ENCODE measurements at regions not wholly inside any gene's neighbourhood (a gene's known extent, or its start where the extent isn't known, plus 50 kb on each side); places are given as distances from the start of the nearest gene placed in this dataset.

DNA sequence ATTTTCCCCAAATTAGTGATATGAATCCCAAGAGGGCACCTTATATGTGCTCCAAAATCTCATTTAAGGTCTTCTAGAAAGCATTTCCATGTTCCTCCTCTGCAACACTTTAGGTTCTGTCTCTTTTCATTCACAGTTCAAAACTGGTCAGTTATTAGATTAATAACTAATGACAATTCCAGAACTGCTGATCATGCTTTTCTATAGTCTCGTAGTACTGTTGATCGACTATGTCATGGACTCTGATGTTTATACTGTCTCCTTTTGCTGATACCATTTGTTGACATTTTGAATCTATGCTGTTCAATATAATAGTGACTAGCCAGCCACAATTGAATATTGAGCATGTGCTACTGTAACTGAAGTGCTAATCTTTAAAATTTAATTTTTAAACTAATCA is 728.3 kb downstream of the LRFN5 start:
- Histone ChIP-seq H3K4me2 (ENCODE audit: low read depth, low read length) (no peak overlapping the region), H3K79me2 (ENCODE audit: insufficient read depth, low read length) (no peaks in the 10 kb centered on the region), H3K4me1 (ENCODE audit: insufficient read depth, low read length) (no peaks in the 10 kb centered on the region), H3K27me3 (ENCODE audit: control insufficient read depth in 1 of 2, insufficient read depth in 2 of 2, low read length in 2 of 2) (no peaks in the 10 kb centered on the region), H3K27ac (ENCODE audit: extremely low read length, insufficient read depth, low read length) (no peak overlapping the region), H3K9me3 (ENCODE audit: low read length) (peaks cover 88% of the 10 kb centered on the region), H2AFZ (ENCODE audit: low read length) (no peak overlapping the region), H3K9ac (ENCODE audit: insufficient read depth, low read depth, low read length) (no peak overlapping the region), H3K4me3 (replicated peaks in 1 of 3; ENCODE audit: insufficient read depth in 1 of 3, low read depth in 2 of 3, low read length in 3 of 3) (no peak overlapping the region; a peak in 1 of 6 replicates), H4K20me1 (ENCODE audit: insufficient read depth, low read length) (no peaks in the 10 kb centered on the region), H3K36me3 (replicated peaks in 1 of 2; ENCODE audit: control insufficient read depth in 1 of 2, insufficient read depth in 2 of 2, low read length in 2 of 2) (no peaks in the 10 kb centered on the region)
- intact Hi-C loops (cut with micrococcal nuclease; ENCODE audit: unreplicated experiment) (no loop called here), in situ Hi-C loops (cut with HindIII; ENCODE audit: extremely low pct_ligation_motif_present, low pct_unique_long_range_greater_than_20kb) (no loop called here)
- POLR2A ChIA-PET = no interaction called here
- DNase-seq (ENCODE audit: low spot score) (no peak), ATAC-seq (no peak), FAIRE-seq (no peak)
- TF ChIP-seq ZMAT3 (CRISPR knock-in tag; conservative IDR thresholded peaks at IDR 0.05) (no peak), ZNF12 (CRISPR knock-in tag; IDR thresholded peaks at IDR 0.05) (no peak), MAFF (IDR thresholded peaks at IDR 0.05; ENCODE audit: low read depth, low read length) (peak; percentile 77), DMTF1 (CRISPR knock-in tag; IDR thresholded peaks at IDR 0.05) (no peak), MAFK (conservative IDR thresholded peaks at IDR 0.05 in 1 of 2, IDR thresholded peaks at IDR 0.05 in 1 of 2; ENCODE audit: low read length in 2 of 2) (peak; percentile 83 to 88)
- TF ChIP-seq, protein P1, sequence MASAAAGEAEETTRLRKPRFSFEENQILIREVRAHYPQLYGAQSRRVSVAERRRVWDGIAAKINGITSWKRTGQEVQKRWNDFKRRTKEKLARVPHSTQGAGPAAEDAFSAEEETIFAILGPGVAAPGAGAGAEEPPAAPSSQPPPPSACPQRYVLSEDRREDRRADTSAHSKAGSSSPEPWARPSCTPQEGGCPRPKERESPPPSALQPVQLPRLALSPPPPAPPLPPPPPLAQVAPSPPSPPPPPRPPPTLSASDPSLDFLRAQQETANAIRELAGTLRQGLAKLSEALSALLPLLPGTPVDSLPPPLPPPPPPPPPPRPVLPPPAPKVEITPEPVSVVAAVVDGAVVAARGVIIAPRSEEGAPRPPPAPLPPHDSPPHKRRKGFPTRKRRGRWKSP (CRISPR knock-in tag; IDR thresholded peaks at IDR 0.05) = no peak
- no TSS peak for BruUV-seq (replicated peaks)
- 16% methylated on average over 2 of the region's 2 CpGs for WGBS (ENCODE audit: low lambda C conversion rate)
- CTCF ChIA-PET (ENCODE audit: low intra/inter-chr PET ratio, low total read pairs) = no interaction called here

DNA sequence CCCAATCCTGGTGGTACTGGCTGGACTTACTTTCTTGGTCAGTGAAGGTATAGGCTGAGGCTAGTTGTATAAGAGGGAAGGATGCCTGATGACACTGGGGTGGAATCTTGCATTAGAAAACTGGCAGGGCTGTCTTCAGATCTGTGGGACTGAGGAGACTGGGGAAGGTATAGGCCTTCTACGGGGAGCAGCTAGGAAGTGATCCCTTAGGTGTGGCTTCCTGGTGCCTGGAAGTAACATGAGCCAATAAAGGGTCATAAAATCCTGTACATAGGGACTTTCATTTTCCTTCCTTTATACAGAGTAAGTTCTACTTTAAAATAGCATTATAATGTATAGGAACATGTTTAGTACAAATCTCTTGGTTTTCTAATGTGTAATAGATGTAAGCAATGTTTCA is 716.8 kb downstream of the LRFN5 start:
- no peak for FAIRE-seq
- 3% methylated on average over 1 of the region's 1 CpG for WGBS (ENCODE audit: low lambda C conversion rate)
- Histone ChIP-seq H3K9me3 (ENCODE audit: low read length) (peaks cover 92% of the 10 kb centered on the region), H3K79me2 (ENCODE audit: insufficient read depth, low read length) (no peaks in the 10 kb centered on the region), H3K36me3 (replicated peaks in 1 of 2; ENCODE audit: control insufficient read depth in 1 of 2, insufficient read depth in 2 of 2, low read length in 2 of 2) (no peaks in the 10 kb centered on the region), H3K4me3 (replicated peaks in 1 of 3; ENCODE audit: insufficient read depth in 1 of 3, low read depth in 2 of 3, low read length in 3 of 3) (no peak overlapping the region), H3K9ac (ENCODE audit: insufficient read depth, low read depth, low read length) (no peak overlapping the region), H3K4me2 (ENCODE audit: low read depth, low read length) (no peak overlapping the region), H3K4me1 (ENCODE audit: insufficient read depth, low read length) (no peaks in the 10 kb centered on the region), H3K27ac (ENCODE audit: extremely low read length, insufficient read depth, low read length) (no peak overlapping the region), H3K27me3 (ENCODE audit: control insufficient read depth in 1 of 2, insufficient read depth in 2 of 2, low read length in 2 of 2) (no peaks in the 10 kb centered on the region), H4K20me1 (ENCODE audit: insufficient read depth, low read length) (no peaks in the 10 kb centered on the region), H2AFZ (ENCODE audit: low read length) (no peak overlapping the region)
- intact Hi-C loops (cut with micrococcal nuclease; ENCODE audit: unreplicated experiment) (no loop called here), in situ Hi-C loops (cut with HindIII; ENCODE audit: extremely low pct_ligation_motif_present, low pct_unique_long_range_greater_than_20kb) (no loop called here)
- POLR2A ChIA-PET = no interaction called here
- ATAC-seq = no peak
- no peak for TF ChIP-seq ZMYM2 (CRISPR knock-in tag; IDR thresholded peaks at IDR 0.05)
- CTCF ChIA-PET (ENCODE audit: low intra/inter-chr PET ratio, low total read pairs) = no interaction called here
- no peak for DNase-seq (ENCODE audit: low spot score)
- no TSS peak for BruUV-seq (replicated peaks)
